PC-9 (cell line): ENCODE measurements at regions not wholly inside any gene's neighbourhood (a gene's known extent, or its start where the extent isn't known, plus 50 kb on each side); places are given as distances from the start of the nearest gene placed in this dataset.

ENCODE experiments used
- BruUV-seq: library from RNA; stranded (reverse); fragments of 400-500 nt; replicated peaks from 2 replicates; lab custom pipeline; 2021; lab: Mats Ljungman, UMichigan
- CTCF ChIA-PET: fragments of 300-600 bp; sonication (Branson Sonifier 250); formaldehyde crosslinking; loops from one replicate; lab custom pipeline; 2022; ENCODE audit warnings: antibody characterized with exemption; lab: Charles Lee
- POLR2A ChIA-PET: fragments of 300-600 bp; sonication (Branson Sonifier 250); formaldehyde crosslinking; loops from one replicate; lab custom pipeline; 2022; ENCODE audit warnings: antibody characterized with exemption; ENCODE audit not compliant: unreplicated experiment; lab: Charles Lee
- DNase-seq, 2 experiments: peaks; one replicate each; pipeline versions ENCODE4 v3.0.0 to v3.0.0-alpha.2; 2015 to 2022; ENCODE audit warnings: mixed read lengths in 1 of 2
- H2AFZ ChIP-seq: fragments of 200-600 bp; sonication (generic); 2 replicates; pipeline ENCODE4 v1.8.1; 2017; ENCODE audit warnings: antibody characterized with exemption
- H3F3A ChIP-seq: fragments of 200-600 bp; sonication (generic); 2 replicates; pipeline ENCODE4 v1.8.1; 2017; ENCODE audit warnings: antibody characterized with exemption, mild to moderate bottlenecking, low read depth; ENCODE audit not compliant: insufficient read depth
- H3K27ac ChIP-seq: fragments of 200-600 bp; sonication (generic); 2 replicates; pipeline ENCODE4 v1.6.1; 2016; ENCODE audit warnings: mixed run types
- H3K27me3 ChIP-seq: fragments of 200-600 bp; sonication (generic); 2 replicates; pipeline ENCODE4 v1.6.1; 2016; ENCODE audit warnings: low read depth, mixed run types; ENCODE audit not compliant: insufficient read depth
- H3K36me3 ChIP-seq: fragments of 200-600 bp; sonication (generic); 2 replicates; pipeline ENCODE4 v1.6.1; 2016; ENCODE audit warnings: low read depth, mixed run types
- H3K4me1 ChIP-seq: fragments of 200-600 bp; sonication (generic); replicated peaks from 2 replicates; pipeline ENCODE4 v1.6.1; 2016; ENCODE audit warnings: mixed run types; ENCODE audit not compliant: insufficient read depth
- H3K4me2 ChIP-seq: fragments of 200-600 bp; sonication (generic); 2 replicates; pipeline ENCODE4 v1.6.1; 2017; ENCODE audit warnings: mixed run types
- H3K4me3 ChIP-seq: fragments of 200-600 bp; sonication (generic); 2 replicates; pipeline ENCODE4 v1.6.1; 2016; ENCODE audit warnings: mixed run types
- H3K79me2 ChIP-seq: fragments of 200-600 bp; sonication (generic); 2 replicates; pipeline ENCODE4 v1.6.1; 2017; ENCODE audit warnings: low read depth, mixed run types
- H3K9me2 ChIP-seq: fragments of 200-600 bp; sonication (generic); 2 replicates; pipeline ENCODE4 v1.8.1; 2017; ENCODE audit warnings: mild to moderate bottlenecking; ENCODE audit not compliant: insufficient read depth
- H3K9me3 ChIP-seq: fragments of 200-600 bp; sonication (generic); 2 replicates; pipeline ENCODE4 v1.8.1; 2016; ENCODE audit warnings: low read depth; ENCODE audit not compliant: insufficient read depth
- H4K20me1 ChIP-seq: fragments of 200-600 bp; sonication (generic); 2 replicates; pipeline ENCODE4 v1.8.1; 2017; ENCODE audit not compliant: insufficient read depth
- EZH2 ChIP-seq: fragments of 200-600 bp; sonication (generic); IDR thresholded peaks from 2 replicates; pipeline ENCODE4 v1.8.0; 2017; ENCODE audit warnings: antibody characterized with exemption, low read depth
- intact Hi-C: fragments of 100-400 bp; cut with micrococcal nuclease; formaldehyde crosslinking; loops from one replicate; pipeline ENCODE4 v1.10.0; 2022; ENCODE audit not compliant: unreplicated experiment
- TF ChIP-seq, protein P1 (sequence below): fragments of 200-600 bp; sonication (generic); conservative IDR thresholded peaks from 2 replicates; pipeline ENCODE4 v1.6.1; 2017; ENCODE audit warnings: mixed run types, antibody characterized with exemption, mild to moderate bottlenecking, moderate library complexity

- Histone ChIP-seq H3K4me3 (no peak overlapping the region), H3K27ac (no peak overlapping the region), H3K79me2 (no peaks in the 10 kb centered on the region), H2AFZ (no peak overlapping the region), H3K9me3 (no peaks in the 10 kb centered on the region), H3K4me2 (no peak overlapping the region), H3K9me2 (no peaks in the 10 kb centered on the region), H3K27me3 (peaks cover 87% of the 10 kb centered on the region), H3K36me3 (no peaks in the 10 kb centered on the region), H3K4me1 (no peaks in the 10 kb centered on the region), H4K20me1 (no peaks in the 10 kb centered on the region), H3F3A (no peaks in the 10 kb centered on the region)
- CTCF ChIA-PET, result no interaction called here
- intact Hi-C loops, result no loop called here
- BruUV-seq, result no TSS peak
- TF ChIP-seq, protein P1, sequence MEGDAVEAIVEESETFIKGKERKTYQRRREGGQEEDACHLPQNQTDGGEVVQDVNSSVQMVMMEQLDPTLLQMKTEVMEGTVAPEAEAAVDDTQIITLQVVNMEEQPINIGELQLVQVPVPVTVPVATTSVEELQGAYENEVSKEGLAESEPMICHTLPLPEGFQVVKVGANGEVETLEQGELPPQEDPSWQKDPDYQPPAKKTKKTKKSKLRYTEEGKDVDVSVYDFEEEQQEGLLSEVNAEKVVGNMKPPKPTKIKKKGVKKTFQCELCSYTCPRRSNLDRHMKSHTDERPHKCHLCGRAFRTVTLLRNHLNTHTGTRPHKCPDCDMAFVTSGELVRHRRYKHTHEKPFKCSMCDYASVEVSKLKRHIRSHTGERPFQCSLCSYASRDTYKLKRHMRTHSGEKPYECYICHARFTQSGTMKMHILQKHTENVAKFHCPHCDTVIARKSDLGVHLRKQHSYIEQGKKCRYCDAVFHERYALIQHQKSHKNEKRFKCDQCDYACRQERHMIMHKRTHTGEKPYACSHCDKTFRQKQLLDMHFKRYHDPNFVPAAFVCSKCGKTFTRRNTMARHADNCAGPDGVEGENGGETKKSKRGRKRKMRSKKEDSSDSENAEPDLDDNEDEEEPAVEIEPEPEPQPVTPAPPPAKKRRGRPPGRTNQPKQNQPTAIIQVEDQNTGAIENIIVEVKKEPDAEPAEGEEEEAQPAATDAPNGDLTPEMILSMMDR, result no peak
- no peak for TF ChIP-seq EZH2
- POLR2A ChIA-PET, result no interaction called here
- DNase-seq, result no peak
Measured at GRCh38 chr22:48057116-48057835, 1294.8 kb downstream of the TBC1D22A start.

DNA sequence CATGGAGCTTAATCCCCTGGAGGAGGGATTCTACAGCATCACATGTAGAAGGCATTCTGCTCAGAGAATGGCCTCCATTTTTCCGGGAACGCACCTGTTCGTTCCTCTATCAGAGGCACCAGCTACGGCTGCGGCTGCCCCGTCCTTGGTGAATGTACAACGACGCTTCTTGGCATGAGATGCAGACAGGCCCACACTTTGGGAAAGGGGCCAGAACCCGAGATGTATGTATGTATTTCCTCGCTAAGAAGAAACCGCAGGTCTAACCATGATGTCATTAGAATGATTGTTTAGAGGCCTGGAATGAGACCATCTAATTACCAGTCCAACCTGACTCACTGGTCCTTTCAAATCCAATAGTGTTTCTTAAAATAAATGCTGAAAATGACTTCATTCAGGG, 1293.4 kb downstream of the TBC1D22A start:
- Histone ChIP-seq H3F3A (no peaks in the 10 kb centered on the region), H3K27me3 (peaks cover 89% of the 10 kb centered on the region), H2AFZ (no peak overlapping the region), H3K4me1 (no peaks in the 10 kb centered on the region), H3K4me2 (no peak overlapping the region), H4K20me1 (no peaks in the 10 kb centered on the region), H3K79me2 (no peaks in the 10 kb centered on the region), H3K36me3 (no peaks in the 10 kb centered on the region), H3K9me2 (no peaks in the 10 kb centered on the region), H3K27ac (no peak overlapping the region), H3K4me3 (no peak overlapping the region), H3K9me3 (no peaks in the 10 kb centered on the region)
- DNase-seq, result no peak
- no peak for TF ChIP-seq EZH2
- TF ChIP-seq, protein P1, result no peak
- ChIA-PET CTCF (no interaction called here), POLR2A (no interaction called here)
- intact Hi-C loops, result no loop called here
- BruUV-seq, result no TSS peak

DNA sequence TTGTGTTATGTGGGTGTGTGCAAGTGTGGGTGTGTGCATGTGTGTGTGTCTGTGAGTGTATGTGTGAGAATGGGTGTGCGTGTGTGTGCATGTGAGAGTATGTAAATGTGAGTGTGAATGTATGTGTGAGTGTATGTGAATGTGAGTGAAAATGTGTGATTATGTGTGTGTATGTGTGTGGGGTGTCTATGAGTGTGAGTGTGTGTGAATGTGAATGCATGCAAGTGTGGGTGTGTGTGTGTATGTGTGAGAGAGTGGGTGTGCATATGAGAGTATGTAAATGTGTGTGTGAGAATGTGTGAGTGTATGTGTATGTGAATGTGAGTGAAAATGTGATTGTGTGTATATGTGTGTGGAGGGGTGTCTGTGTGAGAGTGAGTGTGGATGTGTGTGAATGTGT, 1292.7 kb downstream of the TBC1D22A start:
- Histone ChIP-seq H3F3A (no peaks in the 10 kb centered on the region), H3K4me2 (no peak overlapping the region), H3K27ac (no peak overlapping the region), H3K4me1 (no peaks in the 10 kb centered on the region), H3K36me3 (no peaks in the 10 kb centered on the region), H3K27me3 (peaks cover 89% of the 10 kb centered on the region), H3K9me3 (no peaks in the 10 kb centered on the region), H4K20me1 (no peaks in the 10 kb centered on the region), H3K9me2 (no peaks in the 10 kb centered on the region), H2AFZ (no peak overlapping the region), H3K4me3 (no peak overlapping the region), H3K79me2 (no peaks in the 10 kb centered on the region)
- ChIA-PET POLR2A (no interaction called here), CTCF (no interaction called here)
- BruUV-seq, result no TSS peak
- TF ChIP-seq, protein P1, result no peak
- no peak for TF ChIP-seq EZH2
- DNase-seq, result no peak
- intact Hi-C loops, result no loop called here
